Karpas-422 (cell line): ENCODE measurements at regions not wholly inside any gene's neighbourhood (a gene's known extent, or its start where the extent isn't known, plus 50 kb on each side); places are given as distances from the start of the nearest gene placed in this dataset.

Source experiments
- DNase-seq: peaks from one replicate; pipeline ENCODE4 v3.0.0-alpha.2; 2015
- H2AFZ ChIP-seq: fragments of 200-600 bp; sonication (generic); 2 replicates; pipeline ENCODE4 v1.6.1; 2014; ENCODE audit warnings: antibody characterized with exemption, low read length, mixed read lengths
- H3K27ac ChIP-seq: fragments of 200-600 bp; sonication (generic); 2 replicates; pipeline ENCODE4 v1.5.1; 2014; ENCODE audit warnings: mild to moderate bottlenecking, low read length, moderate library complexity
- H3K27me3 ChIP-seq: fragments of 200-600 bp; sonication (generic); 2 replicates; pipeline ENCODE4 v1.6.1; 2014; ENCODE audit warnings: low read length, mixed read lengths
- H3K36me3 ChIP-seq: fragments of 200-600 bp; sonication (generic); 2 replicates; pipeline ENCODE4 v1.6.1; 2014; ENCODE audit warnings: low read length, mixed read lengths; ENCODE audit not compliant: insufficient read depth
- H3K4me1 ChIP-seq: fragments of 200-600 bp; sonication (generic); 2 replicates; pipeline ENCODE4 v1.6.1; 2014; ENCODE audit warnings: mild to moderate bottlenecking, low read length, mixed read lengths
- H3K4me2 ChIP-seq: fragments of 200-600 bp; sonication (generic); 2 replicates; pipeline ENCODE4 v1.6.1; 2014; ENCODE audit warnings: low read length, low read depth, mild to moderate bottlenecking; ENCODE audit not compliant: poor library complexity, severe bottlenecking
- H3K4me3 ChIP-seq: fragments of 200-600 bp; sonication (generic); 2 replicates; pipeline ENCODE4 v1.5.1; 2014; ENCODE audit warnings: mild to moderate bottlenecking, antibody characterized with exemption, low read length, mixed read lengths
- H3K79me2 ChIP-seq: fragments of 200-600 bp; sonication (generic); 2 replicates; pipeline ENCODE4 v1.6.1; 2014; ENCODE audit warnings: mild to moderate bottlenecking, low read length, mixed read lengths
- H3K9ac ChIP-seq: fragments of 200-600 bp; sonication (generic); 2 replicates; pipeline ENCODE4 v1.6.0; 2014; ENCODE audit warnings: low read length
- H3K9me2 ChIP-seq: fragments of 200-600 bp; sonication (generic), shearing (Covaris generic); replicated peaks from 2 replicates; pipeline ENCODE4 v1.6.0; 2014; ENCODE audit warnings: mild to moderate bottlenecking, low read length, moderate library complexity; ENCODE audit not compliant: insufficient read depth
- H3K9me3 ChIP-seq: fragments of 300-700, 200-600 bp; sonication (generic); 2 replicates; pipeline ENCODE4 v1.6.1; 2014; ENCODE audit warnings: low read length, mixed read lengths
- H4K20me1 ChIP-seq: fragments of 200-600 bp; sonication (generic); 2 replicates; pipeline ENCODE4 v1.6.1; 2014; ENCODE audit warnings: mild to moderate bottlenecking, antibody characterized with exemption, low read length, low read depth; ENCODE audit not compliant: insufficient read depth

DNA sequence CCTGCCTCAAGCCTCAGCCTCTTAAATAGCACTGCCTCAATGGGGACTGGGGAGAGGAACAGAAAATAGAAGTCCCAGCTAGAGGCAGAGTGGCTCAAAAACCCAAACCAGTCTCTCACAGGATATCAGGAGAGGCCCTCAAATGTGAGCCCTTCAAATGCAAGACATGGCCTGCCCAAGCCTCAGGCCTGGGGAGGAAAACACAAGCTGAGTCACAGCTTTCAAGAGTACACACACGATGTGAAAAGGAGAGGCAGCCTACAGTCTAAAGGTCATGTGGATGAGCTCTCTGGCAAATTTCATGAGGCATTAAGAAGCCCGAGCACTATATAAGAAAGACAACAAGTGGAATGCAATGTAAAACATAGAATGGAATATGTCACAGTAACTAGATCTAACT, 316.6 kb upstream of the MEX3C start:
- Histone ChIP-seq H4K20me1 (no peaks in the 10 kb centered on the region), H3K9ac (no peak overlapping the region), H3K4me1 (no peaks in the 10 kb centered on the region), H3K9me3 (no peaks in the 10 kb centered on the region), H3K79me2 (no peaks in the 10 kb centered on the region), H3K27me3 (no peaks in the 10 kb centered on the region; the same call in 1 of the 2 replicates), H3K9me2 (no peaks in the 10 kb centered on the region), H3K36me3 (no peaks in the 10 kb centered on the region), H3K4me2 (no peak overlapping the region), H2AFZ (no peak overlapping the region), H3K27ac (no peak overlapping the region), H3K4me3 (no peak overlapping the region)
- no peak for DNase-seq

DNA sequence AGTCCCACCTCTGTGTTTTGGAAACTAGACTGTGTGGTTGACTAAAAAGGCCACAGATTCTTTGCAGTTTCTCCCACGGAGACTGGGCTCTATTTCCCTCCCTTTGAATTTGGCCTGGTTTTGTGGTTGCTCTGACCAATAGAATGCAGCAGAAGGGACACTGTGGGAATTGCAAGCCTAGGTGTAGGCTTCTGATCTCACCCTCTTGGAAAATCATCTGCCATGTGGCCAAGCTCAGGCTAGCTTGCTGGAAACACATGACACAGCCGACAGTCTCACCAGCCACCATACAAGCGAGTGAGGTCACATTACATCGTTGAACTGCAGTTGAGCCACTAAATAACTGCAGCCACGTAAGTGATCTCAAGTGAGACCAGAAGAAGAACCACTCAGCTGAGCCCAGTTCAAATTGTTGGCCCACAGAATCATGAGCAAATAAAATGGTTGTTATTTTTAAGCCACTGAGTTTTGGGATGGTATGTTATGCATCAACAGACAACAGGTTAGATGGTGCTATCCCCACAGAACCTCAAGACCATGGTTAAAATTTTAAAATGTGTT, 319.1 kb upstream of the MEX3C start:
- Histone ChIP-seq H3K36me3 (no peaks in the 10 kb centered on the region), H3K9me3 (no peaks in the 10 kb centered on the region), H4K20me1 (no peaks in the 10 kb centered on the region), H3K4me3 (no peak overlapping the region), H3K27ac (no peak overlapping the region), H3K27me3 (no peaks in the 10 kb centered on the region; the same call in 1 of the 2 replicates), H3K9me2 (no peaks in the 10 kb centered on the region), H3K9ac (no peak overlapping the region), H3K4me2 (no peak overlapping the region), H2AFZ (no peak overlapping the region), H3K4me1 (no peaks in the 10 kb centered on the region), H3K79me2 (no peaks in the 10 kb centered on the region)
- DNase-seq, result no peak

DNA sequence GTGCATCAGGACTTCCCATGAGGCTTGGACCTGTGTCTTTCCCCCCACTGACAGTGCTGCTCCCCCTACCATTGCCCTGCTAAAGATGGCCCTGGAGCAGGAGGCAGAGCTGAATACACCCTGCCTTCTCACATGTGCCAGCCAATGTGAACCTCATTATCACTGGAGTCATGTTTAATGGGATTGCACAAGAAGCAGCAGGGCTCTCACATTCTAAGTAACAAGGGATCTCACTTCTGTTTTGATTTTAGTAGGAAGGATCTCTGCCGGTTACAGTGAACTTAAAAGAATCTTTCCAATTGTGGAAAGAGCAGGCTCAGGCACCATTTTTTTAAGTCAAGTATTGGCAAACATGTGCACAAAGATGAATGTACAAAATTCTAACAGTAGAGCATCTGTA, 322.1 kb upstream of the MEX3C start:
- no peaks in the 10 kb centered on the region; the same call in 1 of the 2 replicates for H3K27me3 ChIP-seq
- no peaks in the 10 kb centered on the region for H3K36me3 ChIP-seq
- H3K9me3 ChIP-seq, result no peaks in the 10 kb centered on the region
- H3K4me3 ChIP-seq, result no peak overlapping the region
- H3K4me1 ChIP-seq, result no peaks in the 10 kb centered on the region
- no peaks in the 10 kb centered on the region for H3K9me2 ChIP-seq
- no peak overlapping the region for H3K27ac ChIP-seq
- no peak overlapping the region for H3K9ac ChIP-seq
- no peaks in the 10 kb centered on the region for H4K20me1 ChIP-seq
- H3K4me2 ChIP-seq, result no peak overlapping the region
- DNase-seq, result no peak
- H3K79me2 ChIP-seq, result no peaks in the 10 kb centered on the region
- H2AFZ ChIP-seq, result no peak overlapping the region

DNA sequence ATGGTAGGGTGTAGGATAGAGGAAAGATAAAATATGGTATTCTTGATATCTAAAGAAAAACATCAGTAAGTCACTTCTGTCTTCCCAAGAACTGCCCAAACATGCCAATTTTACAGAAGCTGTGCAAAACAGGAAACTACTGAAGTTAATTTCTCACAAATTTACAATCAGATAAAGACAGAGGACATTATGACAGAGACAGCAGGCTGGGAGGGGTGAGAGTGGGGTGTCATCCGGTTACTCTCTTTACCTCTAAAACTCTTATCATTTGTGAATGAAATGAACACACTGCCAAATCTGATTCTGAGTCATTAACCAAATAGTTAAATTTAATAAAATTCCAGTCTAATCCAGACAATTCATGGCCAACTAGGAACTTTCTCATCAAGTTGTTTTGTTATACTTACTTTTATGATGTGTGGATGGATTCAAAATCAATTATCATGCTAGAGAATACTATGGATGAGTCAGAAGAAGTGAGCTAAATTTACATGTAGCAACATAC, 323.2 kb upstream of the MEX3C start:
- H4K20me1 ChIP-seq, result no peaks in the 10 kb centered on the region
- no peak overlapping the region for H2AFZ ChIP-seq
- H3K4me3 ChIP-seq, result no peak overlapping the region
- DNase-seq, result no peak
- no peaks in the 10 kb centered on the region for H3K4me1 ChIP-seq
- H3K36me3 ChIP-seq, result no peaks in the 10 kb centered on the region
- no peaks in the 10 kb centered on the region for H3K9me2 ChIP-seq
- no peaks in the 10 kb centered on the region; the same call in 1 of the 2 replicates for H3K27me3 ChIP-seq
- no peak overlapping the region for H3K27ac ChIP-seq
- H3K9ac ChIP-seq, result no peak overlapping the region
- no peaks in the 10 kb centered on the region for H3K9me3 ChIP-seq
- no peaks in the 10 kb centered on the region for H3K79me2 ChIP-seq
- H3K4me2 ChIP-seq, result no peak overlapping the region

DNA sequence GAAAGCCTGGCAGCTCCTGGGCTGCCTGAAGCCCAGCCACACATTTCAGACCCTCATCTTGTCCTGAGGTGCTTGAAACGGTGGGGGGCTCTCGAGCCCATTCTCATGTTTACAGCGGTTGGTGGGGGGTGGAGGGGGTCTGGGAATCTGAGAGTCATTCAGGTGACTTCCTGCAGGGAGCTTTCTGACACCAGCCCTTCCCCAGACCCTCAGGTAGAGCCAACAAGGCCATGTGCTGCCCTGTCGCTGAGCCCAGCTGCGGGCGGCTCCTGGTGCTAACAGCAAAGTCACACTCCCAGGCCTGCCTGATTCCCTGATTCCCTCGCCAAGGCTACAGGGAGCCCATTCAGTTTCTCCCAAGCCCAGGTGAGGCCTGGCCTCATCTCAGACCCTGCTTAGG, 324.9 kb upstream of the MEX3C start:
- Histone ChIP-seq H3K27ac (no peak overlapping the region), H3K9me2 (no peaks in the 10 kb centered on the region), H3K27me3 (no peaks in the 10 kb centered on the region), H3K9me3 (no peaks in the 10 kb centered on the region), H3K4me3 (no peak overlapping the region), H3K4me1 (no peaks in the 10 kb centered on the region), H4K20me1 (no peaks in the 10 kb centered on the region), H3K36me3 (no peaks in the 10 kb centered on the region), H3K9ac (no peak overlapping the region), H3K79me2 (no peaks in the 10 kb centered on the region), H3K4me2 (no peak overlapping the region), H2AFZ (no peak overlapping the region)
- no peak for DNase-seq

DNA sequence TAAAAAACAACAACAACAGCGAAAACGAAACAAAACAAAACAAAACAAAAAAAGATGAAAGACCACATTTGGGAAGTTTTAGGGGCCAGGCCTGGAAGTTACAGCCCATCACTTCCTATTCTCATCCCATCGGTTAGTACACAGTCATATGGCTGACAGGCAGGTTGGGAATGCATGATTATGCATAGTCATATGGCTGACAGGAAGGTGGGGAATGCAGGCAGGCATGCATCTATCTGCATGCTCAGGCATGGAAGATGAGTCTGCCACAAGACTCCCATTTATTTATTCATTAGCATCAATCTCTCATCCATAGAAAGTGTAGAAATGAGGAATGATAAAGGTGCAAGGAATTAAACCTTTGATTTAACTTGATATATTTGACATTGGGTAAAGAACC, 325.3 kb upstream of the MEX3C start:
- H3K27me3 ChIP-seq, result no peaks in the 10 kb centered on the region
- H4K20me1 ChIP-seq, result no peaks in the 10 kb centered on the region
- no peak overlapping the region for H3K9ac ChIP-seq
- DNase-seq, result no peak
- no peaks in the 10 kb centered on the region for H3K4me1 ChIP-seq
- no peak overlapping the region for H3K4me2 ChIP-seq
- H3K4me3 ChIP-seq, result no peak overlapping the region
- no peak overlapping the region for H3K27ac ChIP-seq
- no peaks in the 10 kb centered on the region for H3K9me3 ChIP-seq
- no peaks in the 10 kb centered on the region for H3K36me3 ChIP-seq
- no peak overlapping the region for H2AFZ ChIP-seq
- no peaks in the 10 kb centered on the region for H3K9me2 ChIP-seq
- H3K79me2 ChIP-seq, result no peaks in the 10 kb centered on the region

DNA sequence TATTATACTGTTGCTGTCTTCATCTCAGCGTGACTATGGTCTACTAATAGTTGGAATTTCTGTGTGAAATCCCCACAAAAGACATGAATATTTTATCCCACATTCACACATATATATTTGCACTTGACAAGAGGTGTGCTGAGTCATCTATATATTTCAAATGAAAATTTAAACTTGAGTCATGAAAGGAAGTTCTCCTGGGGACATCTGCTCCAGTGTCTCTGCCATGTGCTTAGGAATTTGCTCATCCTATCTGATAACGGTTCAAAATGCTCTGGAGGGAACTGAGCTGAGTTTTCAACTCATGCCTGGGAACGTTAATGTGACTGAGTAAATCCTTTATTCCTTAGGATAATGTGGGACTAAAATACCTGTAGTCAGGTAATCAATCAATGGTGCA, 326.2 kb upstream of the MEX3C start:
- Histone ChIP-seq H3K36me3 (no peaks in the 10 kb centered on the region), H3K4me1 (no peaks in the 10 kb centered on the region), H3K79me2 (no peaks in the 10 kb centered on the region), H3K4me3 (no peak overlapping the region), H3K9ac (no peak overlapping the region), H3K9me2 (no peaks in the 10 kb centered on the region; the same call in 1 of the 2 replicates), H3K27me3 (no peaks in the 10 kb centered on the region), H3K27ac (no peak overlapping the region), H3K9me3 (no peaks in the 10 kb centered on the region), H3K4me2 (no peak overlapping the region), H4K20me1 (no peaks in the 10 kb centered on the region), H2AFZ (no peak overlapping the region)
- DNase-seq, result no peak

DNA sequence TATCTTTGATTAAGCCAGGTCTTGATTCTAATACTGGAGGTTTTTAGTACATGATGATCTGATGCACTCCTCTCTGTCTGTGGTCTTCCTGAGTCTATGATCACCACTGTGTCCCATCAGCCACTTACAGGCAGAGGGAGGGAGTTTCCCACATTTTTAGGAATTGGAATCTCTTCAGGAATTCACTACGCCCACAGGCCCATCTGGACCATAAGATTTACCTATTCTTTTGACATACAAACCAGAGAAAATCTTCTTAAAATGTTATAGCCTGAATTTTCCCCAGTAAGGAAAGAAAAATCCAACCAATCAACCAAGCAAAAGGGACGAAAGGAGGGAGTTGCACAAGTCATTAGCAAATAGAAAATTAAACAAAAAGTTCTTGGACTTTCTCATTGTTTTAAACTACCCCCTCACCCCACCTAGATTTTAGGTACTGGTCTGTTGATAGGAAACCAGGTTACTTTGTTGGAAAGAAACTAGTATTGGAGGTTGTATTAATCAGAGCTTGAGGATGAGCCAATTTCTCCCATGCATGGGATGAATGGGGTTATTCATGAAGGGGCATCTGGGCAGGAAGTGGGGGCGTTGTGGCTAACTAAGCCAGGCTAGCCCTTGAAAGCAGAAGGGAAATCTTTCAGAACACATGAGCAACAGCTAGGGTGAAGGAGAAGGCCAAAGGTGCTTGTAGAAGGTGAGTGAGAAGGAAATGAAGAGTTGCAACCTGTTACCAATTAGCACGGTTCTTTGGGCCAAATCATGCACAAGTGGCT, 328.2 kb upstream of the MEX3C start:
- no peaks in the 10 kb centered on the region for H3K9me3 ChIP-seq
- H3K9ac ChIP-seq, result no peak overlapping the region
- no peak overlapping the region for H3K4me3 ChIP-seq
- no peak for DNase-seq
- H3K36me3 ChIP-seq, result no peaks in the 10 kb centered on the region
- H3K4me2 ChIP-seq, result no peak overlapping the region
- H2AFZ ChIP-seq, result no peak overlapping the region
- no peak overlapping the region for H3K27ac ChIP-seq
- H4K20me1 ChIP-seq, result no peaks in the 10 kb centered on the region
- H3K4me1 ChIP-seq, result no peaks in the 10 kb centered on the region
- H3K79me2 ChIP-seq, result no peaks in the 10 kb centered on the region
- H3K9me2 ChIP-seq, result no peaks in the 10 kb centered on the region; the same call in 1 of the 2 replicates
- H3K27me3 ChIP-seq, result no peaks in the 10 kb centered on the region
